OCI-LY7 (cell line): ENCODE measurements at regions not wholly inside any gene's neighbourhood (a gene's known extent, or its start where the extent isn't known, plus 50 kb on each side); places are given as distances from the start of the nearest gene placed in this dataset.

ENCODE experiments used
- BruUV-seq: library from RNA; stranded (reverse); fragments of 400-500 nt; replicated peaks from 2 replicates; lab custom pipeline; 2021; lab: Mats Ljungman, UMichigan
- CTCF ChIA-PET: fragments of 300-600 bp; sonication (Branson Sonifier 250); formaldehyde crosslinking; loops from one replicate; lab custom pipeline; 2022; ENCODE audit warnings: antibody characterized with exemption; ENCODE audit not compliant: unreplicated experiment; lab: Charles Lee
- POLR2A ChIA-PET: fragments of 300-600 bp; sonication (Branson Sonifier 250); formaldehyde crosslinking; loops from one replicate; lab custom pipeline; 2022; ENCODE audit warnings: antibody characterized with exemption; lab: Charles Lee
- DNase-seq: peaks from one replicate; pipeline ENCODE4 v3.0.0-alpha.2; 2015; ENCODE audit warnings: low spot score
- H2AFZ ChIP-seq: fragments of 200-600 bp; sonication (generic), shearing (Covaris generic); 2 replicates; pipeline ENCODE4 v1.6.1; 2014; ENCODE audit warnings: mild to moderate bottlenecking, antibody characterized with exemption, low read length, moderate library complexity
- H3K27ac ChIP-seq: fragments of 200-600 bp; sonication (generic); 2 replicates; pipeline ENCODE4 v1.5.1; 2014; ENCODE audit warnings: mixed run types, low read depth, mild to moderate bottlenecking, moderate library complexity, low read length, inconsistent platforms; ENCODE audit not compliant: poor library complexity, severe bottlenecking
- H3K36me3 ChIP-seq: fragments of 200-600 bp; sonication (generic); 2 replicates; pipeline ENCODE4 v1.6.1; 2014; ENCODE audit warnings: mild to moderate bottlenecking, antibody characterized with exemption, low read length, moderate library complexity, mixed read lengths; ENCODE audit not compliant: insufficient read depth
- H3K4me1 ChIP-seq: fragments of 200-600 bp; sonication (generic); 2 replicates; pipeline ENCODE4 v1.5.1; 2014; ENCODE audit warnings: mild to moderate bottlenecking, low read length; ENCODE audit not compliant: insufficient read depth, poor library complexity, severe bottlenecking
- H3K4me2 ChIP-seq: fragments of 200-600 bp; sonication (generic); 2 replicates; pipeline ENCODE4 v1.6.1; 2014; ENCODE audit warnings: mild to moderate bottlenecking, low read length
- H3K4me3 ChIP-seq: fragments of 200-600 bp; sonication (generic); 2 replicates; pipeline ENCODE4 v1.5.1; 2014; ENCODE audit warnings: mild to moderate bottlenecking, low read depth, low read length; ENCODE audit not compliant: poor library complexity, severe bottlenecking
- H3K79me2 ChIP-seq: fragments of 200-600 bp; sonication (generic); 2 replicates; pipeline ENCODE4 v1.6.1; 2016; ENCODE audit warnings: low read depth, mild to moderate bottlenecking, low read length, moderate library complexity, mixed read lengths; ENCODE audit not compliant: insufficient read depth
- H3K9me2 ChIP-seq: fragments of 200-600 bp; sonication (generic); 2 replicates; pipeline ENCODE4 v1.6.1; 2016; ENCODE audit warnings: mild to moderate bottlenecking, low read length, mixed read lengths; ENCODE audit not compliant: insufficient read depth
- H3K9me3 ChIP-seq: fragments of 200-600 bp; sonication (generic); 2 replicates; pipeline ENCODE4 v1.6.1; 2014; ENCODE audit warnings: mild to moderate bottlenecking, mixed run types, low read length, mixed read lengths
- H4K20me1 ChIP-seq: fragments of 200-600 bp; sonication (generic); 2 replicates; pipeline ENCODE4 v1.6.1; 2014; ENCODE audit warnings: mild to moderate bottlenecking, antibody characterized with exemption, low read length, moderate library complexity, mixed read lengths; ENCODE audit not compliant: insufficient read depth
- EZH2phosphoT487 ChIP-seq: fragments of 200-600 bp; sonication (generic); IDR thresholded peaks from 2 replicates; pipeline ENCODE4 v1.6.1; 2018; ENCODE audit warnings: low read depth, borderline replicate concordance, mild to moderate bottlenecking, mixed run types, antibody characterized with exemption, low read length, moderate library complexity, mixed read lengths
- intact Hi-C: fragments of 100-400 bp; cut with micrococcal nuclease; formaldehyde crosslinking; loops from one replicate; pipeline ENCODE4 v1.10.0; 2022; ENCODE audit not compliant: unreplicated experiment
- TF ChIP-seq, protein P1 (sequence below): fragments of 200-600 bp; sonication (generic); conservative IDR thresholded peaks from 2 replicates; pipeline ENCODE4 v1.5.1; 2014; ENCODE audit warnings: mild to moderate bottlenecking, antibody characterized with exemption, low read length, moderate library complexity, mixed read lengths

DNA sequence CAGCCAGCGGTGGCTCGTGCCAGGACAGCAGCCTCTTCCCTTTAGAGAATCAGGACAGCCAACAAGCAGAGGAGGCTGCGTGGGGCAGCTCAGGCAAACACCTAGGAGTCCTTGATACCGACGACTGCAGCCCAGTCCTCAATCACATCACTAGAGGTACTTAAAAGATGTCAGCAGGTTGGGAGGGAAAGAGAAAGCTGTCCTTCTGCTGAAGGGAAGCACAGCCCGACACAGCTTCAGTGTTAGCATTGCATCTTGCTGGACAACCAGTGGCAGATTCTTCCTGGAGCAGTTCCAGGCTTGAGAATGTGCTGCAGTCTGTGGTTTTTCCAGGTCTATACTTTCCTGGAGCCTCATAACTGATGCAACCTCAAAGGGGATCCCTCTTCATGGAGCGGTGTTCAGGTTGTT lies 230.5 kb downstream of the SYK start:
- H3K9me3 ChIP-seq: no peaks in the 10 kb centered on the region
- ChIA-PET POLR2A (no interaction called here), CTCF (no interaction called here)
- no peaks in the 10 kb centered on the region for H3K36me3 ChIP-seq
- no peaks in the 10 kb centered on the region for H3K9me2 ChIP-seq
- no peaks in the 10 kb centered on the region for H3K79me2 ChIP-seq
- H2AFZ ChIP-seq: no peak overlapping the region
- no peaks in the 10 kb centered on the region for H4K20me1 ChIP-seq
- no peak for DNase-seq
- H3K27ac ChIP-seq: no peak overlapping the region
- TF ChIP-seq, protein P1, sequence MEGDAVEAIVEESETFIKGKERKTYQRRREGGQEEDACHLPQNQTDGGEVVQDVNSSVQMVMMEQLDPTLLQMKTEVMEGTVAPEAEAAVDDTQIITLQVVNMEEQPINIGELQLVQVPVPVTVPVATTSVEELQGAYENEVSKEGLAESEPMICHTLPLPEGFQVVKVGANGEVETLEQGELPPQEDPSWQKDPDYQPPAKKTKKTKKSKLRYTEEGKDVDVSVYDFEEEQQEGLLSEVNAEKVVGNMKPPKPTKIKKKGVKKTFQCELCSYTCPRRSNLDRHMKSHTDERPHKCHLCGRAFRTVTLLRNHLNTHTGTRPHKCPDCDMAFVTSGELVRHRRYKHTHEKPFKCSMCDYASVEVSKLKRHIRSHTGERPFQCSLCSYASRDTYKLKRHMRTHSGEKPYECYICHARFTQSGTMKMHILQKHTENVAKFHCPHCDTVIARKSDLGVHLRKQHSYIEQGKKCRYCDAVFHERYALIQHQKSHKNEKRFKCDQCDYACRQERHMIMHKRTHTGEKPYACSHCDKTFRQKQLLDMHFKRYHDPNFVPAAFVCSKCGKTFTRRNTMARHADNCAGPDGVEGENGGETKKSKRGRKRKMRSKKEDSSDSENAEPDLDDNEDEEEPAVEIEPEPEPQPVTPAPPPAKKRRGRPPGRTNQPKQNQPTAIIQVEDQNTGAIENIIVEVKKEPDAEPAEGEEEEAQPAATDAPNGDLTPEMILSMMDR: no peak
- TF ChIP-seq EZH2phosphoT487: no peak
- peaks cover 38% of the 10 kb centered on the region for H3K4me1 ChIP-seq
- no peak overlapping the region for H3K4me2 ChIP-seq
- no TSS peak for BruUV-seq
- H3K4me3 ChIP-seq: no peak overlapping the region
- intact Hi-C loops: no loop called here

DNA sequence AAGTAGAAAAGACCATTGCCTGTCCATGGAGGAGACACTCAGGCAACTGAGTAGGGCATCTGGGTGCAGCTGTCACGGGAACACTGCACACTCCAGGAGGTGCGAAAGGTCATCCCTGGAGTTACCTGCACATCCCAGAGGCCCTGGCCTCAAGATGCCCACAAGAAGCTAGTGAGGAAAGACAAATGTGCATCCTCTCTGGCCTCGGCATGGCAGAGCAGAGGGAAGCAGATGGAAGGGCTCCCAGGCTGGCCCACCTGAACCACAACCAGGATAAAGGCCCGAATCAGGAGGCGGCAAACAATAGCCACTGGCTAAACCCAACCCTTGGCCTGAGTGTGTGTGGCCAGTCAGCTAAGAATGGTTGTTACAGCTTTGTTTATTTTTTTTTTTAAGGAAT lies 231.7 kb downstream of the SYK start:
- ChIA-PET POLR2A (no interaction called here), CTCF (interaction anchor here (3.2 kb wide), 1 partner anchor 118 kb away, joined by 8 read pairs; no protein-coding TSS in a partner anchor)
- no TSS peak for BruUV-seq
- DNase-seq: no peak
- H3K4me2 ChIP-seq: no peak overlapping the region
- H3K4me1 ChIP-seq: peaks cover 46% of the 10 kb centered on the region
- no peaks in the 10 kb centered on the region for H3K79me2 ChIP-seq
- no peaks in the 10 kb centered on the region for H3K9me3 ChIP-seq
- intact Hi-C loops: no loop called here
- H2AFZ ChIP-seq: no peak overlapping the region
- no peak overlapping the region for H3K27ac ChIP-seq
- TF ChIP-seq, protein P1: no peak
- TF ChIP-seq EZH2phosphoT487: no peak
- no peaks in the 10 kb centered on the region for H3K9me2 ChIP-seq
- no peaks in the 10 kb centered on the region for H3K36me3 ChIP-seq
- no peaks in the 10 kb centered on the region for H4K20me1 ChIP-seq
- no peak overlapping the region for H3K4me3 ChIP-seq

DNA sequence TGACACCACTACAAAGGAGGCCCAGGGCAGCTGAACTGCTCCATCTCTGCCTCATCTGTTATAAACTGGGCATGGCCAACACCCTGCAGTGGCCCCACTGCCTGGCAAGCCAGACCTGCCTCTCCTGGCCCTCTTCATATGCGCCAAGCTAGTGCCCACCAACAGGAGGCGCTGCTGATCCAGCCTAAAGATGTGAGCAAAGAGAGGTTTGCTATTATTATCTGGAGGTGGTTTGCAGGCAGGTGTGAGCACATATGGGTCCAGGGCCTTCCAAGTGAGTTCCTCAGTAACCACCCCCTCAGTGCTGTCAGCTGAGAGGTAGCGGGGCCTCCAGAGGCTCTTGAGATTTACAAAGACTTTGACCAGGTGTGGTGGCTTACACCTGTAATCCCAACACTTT lies 232.2 kb downstream of the SYK start:
- Histone ChIP-seq H3K4me3 (no peak overlapping the region), H2AFZ (no peak overlapping the region), H3K4me1 (peaks cover 46% of the 10 kb centered on the region), H3K36me3 (no peaks in the 10 kb centered on the region), H3K4me2 (no peak overlapping the region), H3K9me3 (no peaks in the 10 kb centered on the region), H3K9me2 (no peaks in the 10 kb centered on the region), H3K27ac (no peak overlapping the region), H4K20me1 (no peaks in the 10 kb centered on the region), H3K79me2 (no peaks in the 10 kb centered on the region)
- ChIA-PET CTCF (interaction anchor here (3.2 kb wide), 1 partner anchor 119 kb away, joined by 8 read pairs; no protein-coding TSS in a partner anchor), POLR2A (interaction anchor here (0.6 kb wide), 1 partner anchor 28 kb away, joined by 3 read pairs; no protein-coding TSS in a partner anchor)
- TF ChIP-seq, protein P1: peak; percentile 85
- TF ChIP-seq EZH2phosphoT487: no peak
- peak; percentile 74 for DNase-seq
- no TSS peak for BruUV-seq
- intact Hi-C loops: loop anchor here (2.0 kb wide), 2 partner anchors 119 to 389 kb away; partner anchors contain the start of gene NFIL3
